ENCODE measurements at regions not wholly inside any gene's neighbourhood (a gene's known extent, or its start where the extent isn't known, plus 50 kb on each side); places are given as distances from the start of the nearest gene placed in this dataset.

DNA sequence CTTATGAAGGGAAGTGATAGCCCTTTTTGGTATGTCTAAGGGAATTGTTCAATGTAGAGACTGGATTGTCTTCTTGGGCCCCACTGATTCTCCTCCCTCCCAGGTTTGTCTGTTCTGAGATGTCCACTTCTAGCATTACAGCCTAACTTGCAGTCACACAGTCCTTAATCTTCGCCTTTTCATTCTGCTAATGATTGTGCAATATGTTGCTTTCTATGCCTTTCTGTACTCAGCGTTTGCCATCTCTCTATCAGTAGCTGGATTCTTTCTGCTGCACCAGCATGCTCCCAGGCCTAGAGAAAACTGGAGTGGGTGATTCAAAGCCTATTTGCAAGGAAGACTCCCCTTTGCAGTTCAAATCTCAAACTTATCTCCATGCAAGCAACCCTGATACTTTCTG, 307.5 kb upstream of the DACH1 start:
- no TSS peak for BruUV-seq (replicated peaks)
- CTCF ChIA-PET: no interaction called here
- Histone ChIP-seq H3K4me3 (replicated peaks in 1 of 2; ENCODE audit: low read depth in 1 of 2, low read length in 2 of 2) (no peak overlapping the region), H3K9me3 (ENCODE audit: control insufficient read depth in 1 of 2, insufficient read depth in 1 of 2, low read depth in 1 of 2, low read length in 2 of 2) (no peaks in the 10 kb centered on the region), H3K4me1 (ENCODE audit: control insufficient read depth in 1 of 2, insufficient read depth in 2 of 2, low read length in 2 of 2) (no peaks in the 10 kb centered on the region), H3K27ac (ENCODE audit: low read depth, low read length) (no peak overlapping the region), H3K79me2 (ENCODE audit: insufficient read depth, low read length) (no peaks in the 10 kb centered on the region), H2AFZ (ENCODE audit: low read depth, low read length, poor library complexity, severe bottlenecking) (no peak overlapping the region), H3K36me3 (ENCODE audit: control insufficient read depth in 1 of 2, insufficient read depth in 2 of 2, low read length in 2 of 2) (no peaks in the 10 kb centered on the region), H3K9ac (ENCODE audit: low read length) (no peak overlapping the region), H3K27me3 (ENCODE audit: insufficient read depth, low read length) (no peaks in the 10 kb centered on the region), H3K9me2 (ENCODE audit: insufficient read depth) (no peaks in the 10 kb centered on the region), H4K20me1 (ENCODE audit: insufficient read depth) (no peaks in the 10 kb centered on the region), H3K4me2 (ENCODE audit: low read length) (no peak overlapping the region)
- RAD21 ChIA-PET (ENCODE audit: low non-redundant PET in 1 of 2, low total read pairs in 2 of 2, uncharacterized antibody in 2 of 2, unreplicated experiment in 2 of 2): no interaction called here
- POLR2A ChIA-PET: no interaction called here
- intact Hi-C loops (cut with micrococcal nuclease): no loop called here
- ATAC-seq: no peak
- TF ChIP-seq, protein P1, sequence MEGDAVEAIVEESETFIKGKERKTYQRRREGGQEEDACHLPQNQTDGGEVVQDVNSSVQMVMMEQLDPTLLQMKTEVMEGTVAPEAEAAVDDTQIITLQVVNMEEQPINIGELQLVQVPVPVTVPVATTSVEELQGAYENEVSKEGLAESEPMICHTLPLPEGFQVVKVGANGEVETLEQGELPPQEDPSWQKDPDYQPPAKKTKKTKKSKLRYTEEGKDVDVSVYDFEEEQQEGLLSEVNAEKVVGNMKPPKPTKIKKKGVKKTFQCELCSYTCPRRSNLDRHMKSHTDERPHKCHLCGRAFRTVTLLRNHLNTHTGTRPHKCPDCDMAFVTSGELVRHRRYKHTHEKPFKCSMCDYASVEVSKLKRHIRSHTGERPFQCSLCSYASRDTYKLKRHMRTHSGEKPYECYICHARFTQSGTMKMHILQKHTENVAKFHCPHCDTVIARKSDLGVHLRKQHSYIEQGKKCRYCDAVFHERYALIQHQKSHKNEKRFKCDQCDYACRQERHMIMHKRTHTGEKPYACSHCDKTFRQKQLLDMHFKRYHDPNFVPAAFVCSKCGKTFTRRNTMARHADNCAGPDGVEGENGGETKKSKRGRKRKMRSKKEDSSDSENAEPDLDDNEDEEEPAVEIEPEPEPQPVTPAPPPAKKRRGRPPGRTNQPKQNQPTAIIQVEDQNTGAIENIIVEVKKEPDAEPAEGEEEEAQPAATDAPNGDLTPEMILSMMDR (IDR thresholded peaks at IDR 0.05 in 2 of 3, conservative IDR thresholded peaks at IDR 0.05 in 1 of 3; ENCODE audit: borderline replicate concordance in 1 of 3, insufficient read depth in 1 of 3, low read depth in 2 of 3, low read length in 2 of 3): no peak
- TF ChIP-seq FOSL1 (IDR thresholded peaks at IDR 0.05; ENCODE audit: low read depth) (no peak), TCF7L2 (IDR thresholded peaks at IDR 0.05; ENCODE audit: borderline replicate concordance, extremely low read depth, insufficient read depth, insufficient read length) (no peak), ELF1 (IDR thresholded peaks at IDR 0.05; ENCODE audit: borderline replicate concordance, low read depth) (no peak), YY1 (IDR thresholded peaks at IDR 0.05; ENCODE audit: extremely low read depth, insufficient replicate concordance, low read depth, low read length) (no peak), CBX3 (IDR thresholded peaks at IDR 0.05; ENCODE audit: low read depth) (no peak), CEBPB (IDR thresholded peaks at IDR 0.05; ENCODE audit: low read depth) (no peak), ZNF274 (IDR thresholded peaks at IDR 0.05; ENCODE audit: low read depth, low read length) (no peak), EGR1 (IDR thresholded peaks at IDR 0.05; ENCODE audit: low read depth) (no peak)
- TF ChIP-seq, protein P2, sequence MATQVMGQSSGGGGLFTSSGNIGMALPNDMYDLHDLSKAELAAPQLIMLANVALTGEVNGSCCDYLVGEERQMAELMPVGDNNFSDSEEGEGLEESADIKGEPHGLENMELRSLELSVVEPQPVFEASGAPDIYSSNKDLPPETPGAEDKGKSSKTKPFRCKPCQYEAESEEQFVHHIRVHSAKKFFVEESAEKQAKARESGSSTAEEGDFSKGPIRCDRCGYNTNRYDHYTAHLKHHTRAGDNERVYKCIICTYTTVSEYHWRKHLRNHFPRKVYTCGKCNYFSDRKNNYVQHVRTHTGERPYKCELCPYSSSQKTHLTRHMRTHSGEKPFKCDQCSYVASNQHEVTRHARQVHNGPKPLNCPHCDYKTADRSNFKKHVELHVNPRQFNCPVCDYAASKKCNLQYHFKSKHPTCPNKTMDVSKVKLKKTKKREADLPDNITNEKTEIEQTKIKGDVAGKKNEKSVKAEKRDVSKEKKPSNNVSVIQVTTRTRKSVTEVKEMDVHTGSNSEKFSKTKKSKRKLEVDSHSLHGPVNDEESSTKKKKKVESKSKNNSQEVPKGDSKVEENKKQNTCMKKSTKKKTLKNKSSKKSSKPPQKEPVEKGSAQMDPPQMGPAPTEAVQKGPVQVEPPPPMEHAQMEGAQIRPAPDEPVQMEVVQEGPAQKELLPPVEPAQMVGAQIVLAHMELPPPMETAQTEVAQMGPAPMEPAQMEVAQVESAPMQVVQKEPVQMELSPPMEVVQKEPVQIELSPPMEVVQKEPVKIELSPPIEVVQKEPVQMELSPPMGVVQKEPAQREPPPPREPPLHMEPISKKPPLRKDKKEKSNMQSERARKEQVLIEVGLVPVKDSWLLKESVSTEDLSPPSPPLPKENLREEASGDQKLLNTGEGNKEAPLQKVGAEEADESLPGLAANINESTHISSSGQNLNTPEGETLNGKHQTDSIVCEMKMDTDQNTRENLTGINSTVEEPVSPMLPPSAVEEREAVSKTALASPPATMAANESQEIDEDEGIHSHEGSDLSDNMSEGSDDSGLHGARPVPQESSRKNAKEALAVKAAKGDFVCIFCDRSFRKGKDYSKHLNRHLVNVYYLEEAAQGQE (IDR thresholded peaks at IDR 0.05; ENCODE audit: low read depth): no peak
- no peak for DNase-seq (ENCODE audit: low read depth, low spot score)
